Hepatocyte (in vitro differentiated cells): ENCODE measurements at regions not wholly inside any gene's neighbourhood (a gene's known extent, or its start where the extent isn't known, plus 50 kb on each side); places are given as distances from the start of the nearest gene placed in this dataset.

ENCODE experiments used
- EZH2 ChIP-seq: fragments of 200-600 bp; sonication (generic); IDR thresholded peaks from 2 replicates; pipeline ENCODE4 v1.6.1; 2016; ENCODE audit warnings: antibody characterized with exemption, mild to moderate bottlenecking, borderline replicate concordance
- EZH2phosphoT487 ChIP-seq: fragments of 200-600 bp; sonication (generic); IDR thresholded peaks from one replicate; pipeline ENCODE4 v1.6.1; 2018; ENCODE audit warnings: antibody characterized with exemption, mild to moderate bottlenecking, low read depth, moderate library complexity; ENCODE audit not compliant: unreplicated experiment, severe bottlenecking
- TF ChIP-seq, protein P1 (sequence below): fragments of 200-600 bp; sonication (generic); IDR thresholded peaks from 2 replicates; pipeline ENCODE4 v1.5.1; 2016; ENCODE audit warnings: antibody characterized with exemption, mild to moderate bottlenecking; ENCODE audit not compliant: poor library complexity

GRCh38 chr21:23624281-23624680, 1983.0 kb downstream of the MRPL39 start:
- TF ChIP-seq, protein P1, sequence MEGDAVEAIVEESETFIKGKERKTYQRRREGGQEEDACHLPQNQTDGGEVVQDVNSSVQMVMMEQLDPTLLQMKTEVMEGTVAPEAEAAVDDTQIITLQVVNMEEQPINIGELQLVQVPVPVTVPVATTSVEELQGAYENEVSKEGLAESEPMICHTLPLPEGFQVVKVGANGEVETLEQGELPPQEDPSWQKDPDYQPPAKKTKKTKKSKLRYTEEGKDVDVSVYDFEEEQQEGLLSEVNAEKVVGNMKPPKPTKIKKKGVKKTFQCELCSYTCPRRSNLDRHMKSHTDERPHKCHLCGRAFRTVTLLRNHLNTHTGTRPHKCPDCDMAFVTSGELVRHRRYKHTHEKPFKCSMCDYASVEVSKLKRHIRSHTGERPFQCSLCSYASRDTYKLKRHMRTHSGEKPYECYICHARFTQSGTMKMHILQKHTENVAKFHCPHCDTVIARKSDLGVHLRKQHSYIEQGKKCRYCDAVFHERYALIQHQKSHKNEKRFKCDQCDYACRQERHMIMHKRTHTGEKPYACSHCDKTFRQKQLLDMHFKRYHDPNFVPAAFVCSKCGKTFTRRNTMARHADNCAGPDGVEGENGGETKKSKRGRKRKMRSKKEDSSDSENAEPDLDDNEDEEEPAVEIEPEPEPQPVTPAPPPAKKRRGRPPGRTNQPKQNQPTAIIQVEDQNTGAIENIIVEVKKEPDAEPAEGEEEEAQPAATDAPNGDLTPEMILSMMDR: no peak
- TF ChIP-seq EZH2 (no peak), EZH2phosphoT487 (no peak)
